Neural progenitor cell (in vitro differentiated cells): ENCODE measurements at regions not wholly inside any gene's neighbourhood (a gene's known extent, or its start where the extent isn't known, plus 50 kb on each side); places are given as distances from the start of the nearest gene placed in this dataset.

Experiments
- DNase-seq: peaks from one replicate; pipeline ENCODE4 v3.0.0-alpha.2; 2016; ENCODE audit warnings: low spot score
- H2AFZ ChIP-seq: fragments of 200-600 bp; sonication (generic); replicated peaks from 2 replicates; pipeline ENCODE4 v1.6.1; 2016; ENCODE audit warnings: antibody characterized with exemption
- H3F3A ChIP-seq: fragments of 200-600 bp; sonication (generic); 2 replicates; pipeline ENCODE4 v1.6.1; 2016; ENCODE audit warnings: antibody characterized with exemption, low read depth
- H3K27ac ChIP-seq: fragments of 200-600 bp; sonication (generic); 2 replicates; pipeline ENCODE4 v1.5.1; 2016; ENCODE audit warnings: mild to moderate bottlenecking
- H3K27me3 ChIP-seq: fragments of 200-600 bp; sonication (generic); 2 replicates; pipeline ENCODE4 v1.6.1; 2016; ENCODE audit warnings: mild to moderate bottlenecking, moderate library complexity
- H3K36me3 ChIP-seq: fragments of 200-600 bp; sonication (generic); 2 replicates; pipeline ENCODE4 v1.5.1; 2016
- H3K4me1 ChIP-seq: fragments of 200-600 bp; sonication (generic); 2 replicates; pipeline ENCODE4 v1.6.1; 2016; ENCODE audit warnings: mixed run types
- H3K4me2 ChIP-seq: fragments of 200-600 bp; sonication (generic); 2 replicates; pipeline ENCODE4 v1.6.1; 2016
- H3K4me3 ChIP-seq: fragments of 200-600 bp; sonication (generic); 2 replicates; pipeline ENCODE4 v1.5.1; 2016
- H3K79me2 ChIP-seq: fragments of 200-600 bp; sonication (generic); 2 replicates; pipeline ENCODE4 v1.6.1; 2016; ENCODE audit warnings: low read depth
- H3K9ac ChIP-seq: fragments of 200-600 bp; sonication (generic); 2 replicates; pipeline ENCODE4 v1.6.1; 2016
- H3K9me3 ChIP-seq: fragments of 200-600 bp; sonication (generic); 2 replicates; pipeline ENCODE4 v1.5.1; 2016; ENCODE audit warnings: low read depth
- H4K20me1 ChIP-seq: fragments of 200-600 bp; sonication (generic); 2 replicates; pipeline ENCODE4 v1.6.1; 2016; ENCODE audit warnings: low read depth
- H3K27ac Mint-ChIP-seq: 3 replicates; pipeline ENCODE4 v1.8.0; 2021; ENCODE audit warnings: mixed read lengths
- H3K27me3 Mint-ChIP-seq: 2 replicates; pipeline ENCODE4 v1.8.0; 2022; ENCODE audit warnings: low read depth, mild to moderate bottlenecking, inconsistent platforms, moderate library complexity, mixed read lengths; ENCODE audit not compliant: insufficient read depth
- H3K36me3 Mint-ChIP-seq: 3 replicates; pipeline ENCODE4 v1.8.0; 2021; ENCODE audit warnings: mixed read lengths
- H3K4me1 Mint-ChIP-seq: 3 replicates; pipeline ENCODE4 v1.8.0; 2021; ENCODE audit warnings: mixed read lengths
- H3K4me3 Mint-ChIP-seq: 3 replicates; pipeline ENCODE4 v1.8.0; 2021; ENCODE audit warnings: mild to moderate bottlenecking, moderate library complexity, mixed read lengths
- H3K9me3 Mint-ChIP-seq: 3 replicates; pipeline ENCODE4 v1.8.0; 2020; ENCODE audit warnings: mixed read lengths
- EZH2 ChIP-seq: fragments of 200-600 bp; sonication (generic); IDR thresholded peaks from 2 replicates; pipeline ENCODE4 v1.6.1; 2017; ENCODE audit warnings: antibody characterized with exemption, mild to moderate bottlenecking, moderate library complexity
- EZH2phosphoT487 ChIP-seq: fragments of 200-600 bp; sonication (generic); IDR thresholded peaks from 2 replicates; pipeline ENCODE4 v1.6.1; 2017; ENCODE audit warnings: antibody characterized with exemption
- TF ChIP-seq, protein P1 (sequence below): fragments of 200-600 bp; sonication (generic); IDR thresholded peaks from 2 replicates; pipeline ENCODE4 v1.5.1; 2017; ENCODE audit warnings: antibody characterized with exemption, mild to moderate bottlenecking

DNA sequence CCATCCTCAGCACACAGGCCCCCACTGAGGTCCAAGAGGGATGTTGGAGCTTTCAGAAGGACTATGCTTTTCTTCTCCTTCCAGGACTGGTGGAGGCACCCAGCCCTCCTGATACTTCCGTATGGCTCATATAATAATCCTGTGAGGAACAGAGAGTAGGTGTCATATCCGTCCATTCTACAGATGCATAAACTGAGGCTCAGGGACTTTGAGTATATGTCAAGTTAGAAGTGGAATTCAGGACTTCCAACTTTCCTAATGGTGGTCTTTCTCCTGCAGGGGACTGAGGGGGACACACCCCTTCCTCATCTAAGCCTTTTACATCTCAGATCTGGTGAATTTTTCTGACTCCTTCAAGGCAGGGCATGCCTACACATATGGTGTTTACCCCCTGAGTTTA is 153.7 kb downstream of the RPS24 start:
- H3K4me1 Mint-ChIP-seq, result peaks cover 25% of the 10 kb centered on the region
- peaks cover 4% of the 10 kb centered on the region for H3K27me3 Mint-ChIP-seq

DNA sequence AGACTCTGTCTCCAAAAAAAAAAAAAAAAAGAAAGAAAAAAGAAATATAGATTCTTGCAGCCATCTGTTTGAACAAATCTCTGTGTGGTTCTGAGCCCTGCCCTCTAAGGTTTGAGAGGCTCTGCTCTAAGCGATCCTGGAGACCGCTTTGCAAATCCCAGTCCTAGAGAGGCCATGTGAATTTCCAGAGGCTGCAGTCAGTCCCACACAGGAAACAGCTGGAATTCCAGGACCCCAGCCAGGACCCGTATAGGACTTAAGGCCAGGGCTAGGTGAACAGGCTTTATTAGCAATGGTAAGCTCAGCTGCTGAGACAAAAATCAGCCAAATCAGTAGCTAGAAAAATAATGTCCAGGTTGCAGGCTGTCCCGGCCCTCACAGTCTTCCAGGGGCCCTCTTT is 154.8 kb downstream of the RPS24 start:
- H3K27me3 Mint-ChIP-seq, result peaks cover 10% of the 10 kb centered on the region
- DNase-seq, result no peak
- H3K4me3 Mint-ChIP-seq, result no peak overlapping the region
- no peak overlapping the region for H3K27ac Mint-ChIP-seq
- Histone ChIP-seq H4K20me1 (no peaks in the 10 kb centered on the region), H3K9me3 (no peaks in the 10 kb centered on the region), H3K79me2 (no peaks in the 10 kb centered on the region), H3K4me3 (no peak overlapping the region), H3K27me3 (no peaks in the 10 kb centered on the region), H3K9ac (no peak overlapping the region), H3F3A (no peaks in the 10 kb centered on the region), H3K4me2 (no peak overlapping the region), H3K36me3 (no peaks in the 10 kb centered on the region), H3K4me1 (no peaks in the 10 kb centered on the region), H2AFZ (no peak overlapping the region), H3K27ac (no peak overlapping the region)
- no peak for TF ChIP-seq EZH2
- no peak for TF ChIP-seq EZH2phosphoT487
- TF ChIP-seq, protein P1, sequence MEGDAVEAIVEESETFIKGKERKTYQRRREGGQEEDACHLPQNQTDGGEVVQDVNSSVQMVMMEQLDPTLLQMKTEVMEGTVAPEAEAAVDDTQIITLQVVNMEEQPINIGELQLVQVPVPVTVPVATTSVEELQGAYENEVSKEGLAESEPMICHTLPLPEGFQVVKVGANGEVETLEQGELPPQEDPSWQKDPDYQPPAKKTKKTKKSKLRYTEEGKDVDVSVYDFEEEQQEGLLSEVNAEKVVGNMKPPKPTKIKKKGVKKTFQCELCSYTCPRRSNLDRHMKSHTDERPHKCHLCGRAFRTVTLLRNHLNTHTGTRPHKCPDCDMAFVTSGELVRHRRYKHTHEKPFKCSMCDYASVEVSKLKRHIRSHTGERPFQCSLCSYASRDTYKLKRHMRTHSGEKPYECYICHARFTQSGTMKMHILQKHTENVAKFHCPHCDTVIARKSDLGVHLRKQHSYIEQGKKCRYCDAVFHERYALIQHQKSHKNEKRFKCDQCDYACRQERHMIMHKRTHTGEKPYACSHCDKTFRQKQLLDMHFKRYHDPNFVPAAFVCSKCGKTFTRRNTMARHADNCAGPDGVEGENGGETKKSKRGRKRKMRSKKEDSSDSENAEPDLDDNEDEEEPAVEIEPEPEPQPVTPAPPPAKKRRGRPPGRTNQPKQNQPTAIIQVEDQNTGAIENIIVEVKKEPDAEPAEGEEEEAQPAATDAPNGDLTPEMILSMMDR, result no peak
- peaks cover 7% of the 10 kb centered on the region for H3K9me3 Mint-ChIP-seq
- peaks cover 22% of the 10 kb centered on the region for H3K4me1 Mint-ChIP-seq
- H3K36me3 Mint-ChIP-seq, result no peaks in the 10 kb centered on the region

More for the DNA sequence above, 153.7 kb downstream of the RPS24 start:
- no peaks in the 10 kb centered on the region for H3K27me3 ChIP-seq
- H3K4me3 ChIP-seq, result no peak overlapping the region
- no peaks in the 10 kb centered on the region for H4K20me1 ChIP-seq
- no peaks in the 10 kb centered on the region for H3K9me3 ChIP-seq
- no peaks in the 10 kb centered on the region for H3K4me1 ChIP-seq
- no peak overlapping the region for H3K27ac ChIP-seq
- no peak overlapping the region for H3K4me2 ChIP-seq
- Mint-ChIP-seq H3K27ac (no peak overlapping the region), H3K36me3 (no peaks in the 10 kb centered on the region), H3K9me3 (peaks cover 1% of the 10 kb centered on the region), H3K4me3 (no peak overlapping the region)
- H3K9ac ChIP-seq, result no peak overlapping the region
- no peaks in the 10 kb centered on the region for H3K36me3 ChIP-seq
- no peaks in the 10 kb centered on the region for H3K79me2 ChIP-seq
- no peak for DNase-seq
- no peak overlapping the region for H2AFZ ChIP-seq
- no peaks in the 10 kb centered on the region for H3F3A ChIP-seq
- TF ChIP-seq, protein P1, result no peak
- TF ChIP-seq EZH2phosphoT487 (no peak), EZH2 (no peak)

DNA sequence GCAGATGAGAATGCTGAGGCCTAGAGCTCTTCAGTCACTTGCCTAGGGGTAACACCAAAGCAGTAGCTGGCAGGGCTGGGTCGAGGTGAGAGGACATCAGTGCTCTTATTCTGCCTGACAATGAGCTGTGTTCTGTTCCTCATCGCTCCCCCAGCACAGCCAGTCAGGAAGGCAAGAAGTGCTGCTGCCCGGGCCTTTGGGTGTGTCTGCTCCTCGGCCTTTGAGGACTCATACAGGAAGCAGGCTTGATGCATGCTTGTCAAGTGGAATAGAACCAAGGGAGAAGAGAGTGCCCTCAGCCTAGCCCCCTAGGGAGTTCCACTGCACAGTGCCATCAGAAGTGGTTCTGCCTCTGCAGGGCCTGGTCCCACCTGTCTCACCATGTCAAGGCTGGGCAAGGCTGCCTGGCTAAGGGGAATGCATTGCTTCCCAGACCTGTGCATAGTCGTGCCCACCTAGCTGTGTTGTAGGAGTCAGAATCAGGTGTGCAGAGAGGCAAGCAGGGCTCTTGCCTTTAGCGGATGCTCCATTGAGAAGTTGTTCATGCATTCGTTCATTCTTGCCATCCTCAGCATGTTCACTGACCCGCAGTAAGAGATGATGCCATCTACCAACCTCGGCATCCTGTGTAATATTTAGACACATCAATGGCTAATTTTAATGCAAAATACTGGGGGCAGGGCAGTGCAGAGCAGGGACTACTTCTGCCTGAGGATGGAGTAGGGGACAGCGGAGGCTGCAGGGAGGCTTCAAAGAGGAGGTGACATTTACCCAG is 156.6 kb downstream of the RPS24 start:
- H2AFZ ChIP-seq, result no peak overlapping the region
- Mint-ChIP-seq H3K27me3 (peaks cover 12% of the 10 kb centered on the region), H3K36me3 (no peaks in the 10 kb centered on the region), H3K4me3 (no peak overlapping the region), H3K4me1 (peaks cover 24% of the 10 kb centered on the region), H3K27ac (no peak overlapping the region), H3K9me3 (peaks cover 15% of the 10 kb centered on the region)
- H3K9me3 ChIP-seq, result no peaks in the 10 kb centered on the region
- H3K79me2 ChIP-seq, result no peaks in the 10 kb centered on the region
- H3K27ac ChIP-seq, result no peak overlapping the region
- H3K4me1 ChIP-seq, result peaks cover 5% of the 10 kb centered on the region
- TF ChIP-seq, protein P1, result no peak
- no peak for TF ChIP-seq EZH2phosphoT487
- TF ChIP-seq EZH2, result no peak
- no peak for DNase-seq
- H3K36me3 ChIP-seq, result no peaks in the 10 kb centered on the region
- H3K27me3 ChIP-seq, result no peaks in the 10 kb centered on the region
- H3F3A ChIP-seq, result no peaks in the 10 kb centered on the region
- no peaks in the 10 kb centered on the region for H4K20me1 ChIP-seq
- H3K9ac ChIP-seq, result no peak overlapping the region
- no peak overlapping the region for H3K4me3 ChIP-seq
- no peak overlapping the region for H3K4me2 ChIP-seq
